ENCODE measurements at regions not wholly inside any gene's neighbourhood (a gene's known extent, or its start where the extent isn't known, plus 50 kb on each side); places are given as distances from the start of the nearest gene placed in this dataset.

DNA sequence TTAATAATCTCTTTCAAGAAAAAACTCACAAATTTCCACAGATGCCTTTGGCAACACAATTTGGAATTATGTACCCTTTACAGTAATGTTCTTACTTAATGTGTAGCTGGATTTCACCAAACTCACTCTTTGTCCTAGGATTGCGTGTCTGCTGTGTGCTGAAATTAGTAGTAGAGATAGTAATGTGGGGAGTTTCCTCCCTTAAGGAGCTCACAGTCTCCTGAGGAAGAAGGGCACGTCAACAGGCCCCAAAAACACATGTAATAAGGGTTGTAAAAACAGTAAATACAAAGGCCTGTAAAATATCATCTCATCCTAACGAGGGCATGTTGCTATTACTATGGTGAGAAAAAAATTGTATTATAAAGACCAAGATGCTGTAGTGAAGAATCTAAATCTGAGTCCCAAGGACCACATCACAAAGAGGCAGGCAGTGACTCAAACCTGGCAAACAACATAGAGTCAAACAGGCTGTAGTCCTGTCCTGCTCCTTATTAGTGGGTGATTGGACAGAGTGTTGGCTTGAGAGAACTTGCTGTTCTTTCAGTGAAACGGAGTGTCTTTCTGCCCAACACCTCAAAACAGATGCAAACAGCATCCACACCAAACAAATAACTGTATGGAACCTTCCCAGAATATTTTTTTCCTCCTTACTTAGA lies 83.2 kb upstream of the PAPPA start:
- Histone ChIP-seq H3K27me3 (ENCODE audit: insufficient read depth, low read length, poor library complexity, severe bottlenecking) (no peaks in the 10 kb centered on the region), H2AFZ (ENCODE audit: low read length) (no peak overlapping the region), H4K20me1 (ENCODE audit: insufficient read depth, low read length, poor library complexity, severe bottlenecking) (no peaks in the 10 kb centered on the region), H3K9me2 (replicated peaks; ENCODE audit: low read depth, low read length) (no peaks in the 10 kb centered on the region), H3K36me3 (ENCODE audit: insufficient read depth, low read length) (no peaks in the 10 kb centered on the region), H3K4me1 (ENCODE audit: insufficient read depth, low read length, poor library complexity, severe bottlenecking) (no peaks in the 10 kb centered on the region), H3K79me2 (ENCODE audit: insufficient read depth, low read length) (no peaks in the 10 kb centered on the region), H3K4me2 (ENCODE audit: low read depth, low read length, poor library complexity, severe bottlenecking) (no peak overlapping the region), H3K9ac (ENCODE audit: low read depth, low read length, poor library complexity, severe bottlenecking) (no peak overlapping the region), H3K9me3 (ENCODE audit: insufficient read depth, low read depth, low read length) (no peaks in the 10 kb centered on the region), H3F3A (ENCODE audit: low read depth) (no peaks in the 10 kb centered on the region), H3K4me3 (ENCODE audit: low read length, poor library complexity, severe bottlenecking) (no peak overlapping the region)
- TF ChIP-seq EZH2phosphoT487 (IDR thresholded peaks at IDR 0.05; ENCODE audit: borderline replicate concordance) = no peak
- TF ChIP-seq, protein P1, sequence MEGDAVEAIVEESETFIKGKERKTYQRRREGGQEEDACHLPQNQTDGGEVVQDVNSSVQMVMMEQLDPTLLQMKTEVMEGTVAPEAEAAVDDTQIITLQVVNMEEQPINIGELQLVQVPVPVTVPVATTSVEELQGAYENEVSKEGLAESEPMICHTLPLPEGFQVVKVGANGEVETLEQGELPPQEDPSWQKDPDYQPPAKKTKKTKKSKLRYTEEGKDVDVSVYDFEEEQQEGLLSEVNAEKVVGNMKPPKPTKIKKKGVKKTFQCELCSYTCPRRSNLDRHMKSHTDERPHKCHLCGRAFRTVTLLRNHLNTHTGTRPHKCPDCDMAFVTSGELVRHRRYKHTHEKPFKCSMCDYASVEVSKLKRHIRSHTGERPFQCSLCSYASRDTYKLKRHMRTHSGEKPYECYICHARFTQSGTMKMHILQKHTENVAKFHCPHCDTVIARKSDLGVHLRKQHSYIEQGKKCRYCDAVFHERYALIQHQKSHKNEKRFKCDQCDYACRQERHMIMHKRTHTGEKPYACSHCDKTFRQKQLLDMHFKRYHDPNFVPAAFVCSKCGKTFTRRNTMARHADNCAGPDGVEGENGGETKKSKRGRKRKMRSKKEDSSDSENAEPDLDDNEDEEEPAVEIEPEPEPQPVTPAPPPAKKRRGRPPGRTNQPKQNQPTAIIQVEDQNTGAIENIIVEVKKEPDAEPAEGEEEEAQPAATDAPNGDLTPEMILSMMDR (conservative IDR thresholded peaks at IDR 0.05; ENCODE audit: low read length) = no peak

DNA sequence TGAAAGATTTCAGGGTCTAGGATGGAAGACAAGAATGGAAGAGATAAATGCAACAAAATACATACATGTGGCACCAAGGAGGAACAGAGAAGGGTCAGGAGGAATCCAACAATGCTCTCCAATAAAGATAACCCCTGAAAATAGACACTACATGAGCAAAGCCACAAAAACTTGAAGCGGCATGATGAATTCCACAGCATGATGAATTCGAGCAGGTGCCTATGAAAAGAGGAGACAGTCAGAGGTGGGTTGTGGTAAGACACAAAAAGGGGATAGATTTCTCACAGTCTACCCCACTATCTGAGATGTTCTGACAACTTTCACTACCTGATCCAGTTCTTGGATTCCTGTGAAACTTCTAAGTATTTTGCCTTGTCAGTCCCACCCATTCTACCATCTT lies 81.5 kb upstream of the PAPPA start:
- no peaks in the 10 kb centered on the region for H3K79me2 ChIP-seq (ENCODE audit: insufficient read depth, low read length)
- H3K4me3 ChIP-seq (ENCODE audit: low read length, poor library complexity, severe bottlenecking) = no peak overlapping the region
- H3K4me2 ChIP-seq (ENCODE audit: low read depth, low read length, poor library complexity, severe bottlenecking) = no peak overlapping the region
- no peaks in the 10 kb centered on the region for H3K9me3 ChIP-seq (ENCODE audit: insufficient read depth, low read depth, low read length)
- H3K9me2 ChIP-seq (replicated peaks; ENCODE audit: low read depth, low read length) = no peaks in the 10 kb centered on the region
- H4K20me1 ChIP-seq (ENCODE audit: insufficient read depth, low read length, poor library complexity, severe bottlenecking) = no peaks in the 10 kb centered on the region
- H2AFZ ChIP-seq (ENCODE audit: low read length) = no peak overlapping the region
- H3K4me1 ChIP-seq (ENCODE audit: insufficient read depth, low read length, poor library complexity, severe bottlenecking) = no peaks in the 10 kb centered on the region
- no peaks in the 10 kb centered on the region for H3K36me3 ChIP-seq (ENCODE audit: insufficient read depth, low read length)
- TF ChIP-seq, protein P1 (conservative IDR thresholded peaks at IDR 0.05; ENCODE audit: low read length) = no peak
- TF ChIP-seq EZH2phosphoT487 (IDR thresholded peaks at IDR 0.05; ENCODE audit: borderline replicate concordance) = no peak
- no peak overlapping the region for H3K9ac ChIP-seq (ENCODE audit: low read depth, low read length, poor library complexity, severe bottlenecking)
- H3K27me3 ChIP-seq (ENCODE audit: insufficient read depth, low read length, poor library complexity, severe bottlenecking) = no peaks in the 10 kb centered on the region
- H3F3A ChIP-seq (ENCODE audit: low read depth) = no peaks in the 10 kb centered on the region

DNA sequence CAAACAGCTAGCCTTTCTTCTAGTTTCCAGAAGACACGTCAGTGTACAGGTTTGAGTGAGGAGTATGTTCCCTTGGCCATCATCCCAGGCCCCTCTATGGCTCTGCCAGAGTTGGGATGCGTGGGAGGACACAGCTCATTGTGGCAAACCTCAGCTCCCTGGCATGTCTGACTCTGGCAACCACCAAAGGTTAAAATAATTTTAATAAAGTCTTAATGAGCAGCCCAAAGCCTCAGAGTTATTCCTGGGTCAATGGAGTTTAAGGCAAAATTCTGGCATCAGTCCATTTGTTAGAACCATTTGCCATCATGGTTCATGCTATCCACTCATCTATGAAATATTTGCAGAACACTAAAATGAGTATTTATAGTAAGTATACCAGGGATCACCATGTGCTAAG lies 79.8 kb upstream of the PAPPA start:
- H3K27me3 ChIP-seq (ENCODE audit: insufficient read depth, low read length, poor library complexity, severe bottlenecking) = no peaks in the 10 kb centered on the region
- H3K9me2 ChIP-seq (replicated peaks; ENCODE audit: low read depth, low read length) = no peaks in the 10 kb centered on the region
- no peak overlapping the region for H2AFZ ChIP-seq (ENCODE audit: low read length)
- H3K9me3 ChIP-seq (ENCODE audit: insufficient read depth, low read depth, low read length) = no peaks in the 10 kb centered on the region
- no peak overlapping the region for H3K4me2 ChIP-seq (ENCODE audit: low read depth, low read length, poor library complexity, severe bottlenecking)
- H3K79me2 ChIP-seq (ENCODE audit: insufficient read depth, low read length) = no peaks in the 10 kb centered on the region
- H3K4me3 ChIP-seq (ENCODE audit: low read length, poor library complexity, severe bottlenecking) = no peak overlapping the region
- TF ChIP-seq, protein P1 (conservative IDR thresholded peaks at IDR 0.05; ENCODE audit: low read length) = no peak
- TF ChIP-seq EZH2phosphoT487 (IDR thresholded peaks at IDR 0.05; ENCODE audit: borderline replicate concordance) = no peak
- H4K20me1 ChIP-seq (ENCODE audit: insufficient read depth, low read length, poor library complexity, severe bottlenecking) = no peaks in the 10 kb centered on the region
- no peaks in the 10 kb centered on the region for H3F3A ChIP-seq (ENCODE audit: low read depth)
- no peaks in the 10 kb centered on the region for H3K4me1 ChIP-seq (ENCODE audit: insufficient read depth, low read length, poor library complexity, severe bottlenecking)
- H3K36me3 ChIP-seq (ENCODE audit: insufficient read depth, low read length) = no peaks in the 10 kb centered on the region
- no peak overlapping the region for H3K9ac ChIP-seq (ENCODE audit: low read depth, low read length, poor library complexity, severe bottlenecking)

All from Loucy (cell line).